ENCODE measurements at regions not wholly inside any gene's neighbourhood (a gene's known extent, or its start where the extent isn't known, plus 50 kb on each side); places are given as distances from the start of the nearest gene placed in this dataset.

DNA sequence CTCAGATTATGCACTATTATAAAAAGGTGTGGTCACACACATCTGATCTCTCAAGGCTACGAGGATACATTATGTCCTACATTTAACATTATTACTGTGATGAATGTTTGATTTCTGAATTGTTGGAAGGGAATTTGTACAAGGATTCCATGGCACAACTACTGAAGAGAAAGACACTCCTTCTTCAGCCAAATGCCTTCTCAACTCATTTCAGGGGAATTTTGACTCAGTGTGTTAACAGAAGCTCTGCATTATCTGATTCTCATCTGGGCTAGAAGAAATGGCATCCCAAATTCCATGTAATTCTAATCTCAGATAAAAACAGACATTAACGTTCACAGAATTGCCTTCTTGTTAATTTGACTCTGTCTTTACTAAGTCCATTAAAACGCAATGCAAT lies 477.7 kb downstream of the PDGFC start:
- H3K36me3 Mint-ChIP-seq (ENCODE audit: low read depth) = no peaks in the 10 kb centered on the region
- DNase-seq = no peak
- no peaks in the 10 kb centered on the region for H3K27me3 Mint-ChIP-seq (ENCODE audit: low read depth, poor library complexity)
- no peak overlapping the region for H3K27ac Mint-ChIP-seq
- H3K4me1 Mint-ChIP-seq = peaks cover 12% of the 10 kb centered on the region
- H3K9me3 Mint-ChIP-seq = peaks cover 8% of the 10 kb centered on the region
- no peak overlapping the region for H3K4me3 Mint-ChIP-seq
- TF ChIP-seq CTCF (IDR thresholded peaks at IDR 0.05) = no peak

GRCh38 chr4:156487107-156487506 lies 484.5 kb downstream of the PDGFC start:
- DNase-seq = no peak
- Mint-ChIP-seq H3K27me3 (ENCODE audit: low read depth, poor library complexity) (no peaks in the 10 kb centered on the region), H3K4me1 (no peaks in the 10 kb centered on the region), H3K4me3 (no peak overlapping the region), H3K36me3 (ENCODE audit: low read depth) (no peaks in the 10 kb centered on the region), H3K9me3 (peaks cover 17% of the 10 kb centered on the region), H3K27ac (no peak overlapping the region)
- no peak for TF ChIP-seq CTCF (IDR thresholded peaks at IDR 0.05)

DNA sequence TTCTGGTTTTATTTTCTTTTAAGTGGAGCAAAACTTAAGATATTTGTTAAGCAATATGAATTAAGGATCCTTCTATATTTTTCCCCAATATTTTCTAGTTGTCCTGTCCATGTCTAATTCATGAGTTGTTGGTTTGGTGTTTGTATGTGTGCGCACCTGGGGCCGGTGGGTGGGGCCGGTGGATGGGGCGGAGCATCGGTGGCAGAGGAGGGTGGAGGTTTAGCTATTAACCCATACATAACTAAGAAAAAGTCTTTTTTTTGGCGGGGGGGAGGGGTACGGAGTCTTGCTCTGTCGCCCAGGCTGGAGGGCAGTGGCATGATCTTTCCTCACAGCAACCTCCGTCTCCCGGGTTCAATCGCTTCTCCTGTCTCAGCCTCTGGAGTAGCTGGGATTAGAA lies 489.8 kb downstream of the PDGFC start:
- Mint-ChIP-seq H3K27ac (no peak overlapping the region), H3K36me3 (ENCODE audit: low read depth) (no peaks in the 10 kb centered on the region), H3K9me3 (peaks cover 10% of the 10 kb centered on the region), H3K4me3 (no peak overlapping the region), H3K4me1 (no peaks in the 10 kb centered on the region), H3K27me3 (ENCODE audit: low read depth, poor library complexity) (no peaks in the 10 kb centered on the region)
- no peak for TF ChIP-seq CTCF (IDR thresholded peaks at IDR 0.05)
- DNase-seq = no peak

DNA sequence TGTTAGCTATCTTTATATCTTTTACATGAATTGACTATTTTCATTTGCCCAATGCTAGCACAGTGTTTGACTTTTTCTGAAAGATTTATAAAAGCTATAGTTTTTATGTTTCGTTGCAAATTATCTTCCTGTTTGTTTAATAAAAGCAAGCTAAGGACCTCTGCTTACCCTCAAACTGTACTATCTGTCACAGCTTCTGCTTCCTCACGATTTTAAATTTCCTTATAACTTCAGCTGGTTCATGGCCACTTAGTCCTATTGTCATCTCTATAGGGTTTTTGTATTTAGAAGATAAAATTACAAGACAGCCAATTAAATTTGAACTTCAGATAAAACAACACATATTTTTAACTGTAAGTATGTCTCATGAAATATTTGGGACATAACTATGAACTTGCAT lies 494.0 kb downstream of the PDGFC start:
- no peak for TF ChIP-seq CTCF (IDR thresholded peaks at IDR 0.05)
- DNase-seq = no peak
- Mint-ChIP-seq H3K27ac (no peak overlapping the region), H3K36me3 (ENCODE audit: low read depth) (no peaks in the 10 kb centered on the region), H3K9me3 (peaks cover 4% of the 10 kb centered on the region), H3K27me3 (ENCODE audit: low read depth, poor library complexity) (no peaks in the 10 kb centered on the region), H3K4me3 (no peak overlapping the region), H3K4me1 (peaks cover 6% of the 10 kb centered on the region)

DNA sequence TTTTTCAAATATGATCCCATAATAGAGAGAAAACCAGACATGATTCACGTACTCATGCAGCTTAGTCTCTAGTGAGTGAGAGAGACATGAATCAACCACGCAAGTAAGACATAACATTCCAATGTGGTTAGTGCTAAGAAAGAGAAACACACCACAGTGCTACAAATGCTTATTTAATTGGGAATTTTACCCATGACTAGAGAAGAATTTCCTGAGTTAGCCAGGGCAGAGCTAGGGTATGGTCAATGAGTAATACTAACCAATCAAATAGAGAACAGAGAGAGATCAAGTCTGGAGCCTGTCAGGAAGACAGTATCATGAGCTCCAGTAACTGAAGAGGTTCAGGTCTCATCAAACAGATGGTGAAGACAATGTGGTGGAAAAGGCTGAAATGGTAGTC lies 495.2 kb downstream of the PDGFC start:
- no peak for TF ChIP-seq CTCF (IDR thresholded peaks at IDR 0.05)
- Mint-ChIP-seq H3K27me3 (ENCODE audit: low read depth, poor library complexity) (no peaks in the 10 kb centered on the region), H3K4me1 (peaks cover 6% of the 10 kb centered on the region), H3K36me3 (ENCODE audit: low read depth) (no peaks in the 10 kb centered on the region), H3K27ac (no peak overlapping the region), H3K9me3 (peaks cover 4% of the 10 kb centered on the region), H3K4me3 (no peak overlapping the region)
- no peak for DNase-seq

DNA sequence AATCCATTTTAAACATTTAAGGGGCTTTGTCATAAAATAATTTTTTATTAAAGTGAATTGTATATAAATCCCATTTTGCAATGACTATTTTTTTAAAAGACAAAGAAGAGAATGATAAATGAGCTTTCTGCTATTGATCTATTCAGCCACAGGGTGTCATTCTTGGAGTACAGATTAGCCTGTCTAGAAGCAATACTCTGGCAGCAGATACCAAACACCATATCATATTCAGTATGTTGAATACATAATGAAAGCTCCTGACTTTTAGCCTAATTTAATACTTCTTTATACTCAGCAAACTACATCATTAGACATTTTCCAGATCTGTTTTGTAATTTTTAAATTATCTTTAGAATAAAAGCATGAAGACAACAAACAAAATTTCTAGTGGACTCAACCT lies 496.3 kb downstream of the PDGFC start:
- Mint-ChIP-seq H3K36me3 (ENCODE audit: low read depth) (no peaks in the 10 kb centered on the region), H3K9me3 (peaks cover 4% of the 10 kb centered on the region), H3K4me1 (peaks cover 6% of the 10 kb centered on the region), H3K27ac (no peak overlapping the region), H3K4me3 (no peak overlapping the region), H3K27me3 (ENCODE audit: low read depth, poor library complexity) (no peaks in the 10 kb centered on the region)
- DNase-seq = no peak
- no peak for TF ChIP-seq CTCF (IDR thresholded peaks at IDR 0.05)
